ENCODE measurements at regions not wholly inside any gene's neighbourhood (a gene's known extent, or its start where the extent isn't known, plus 50 kb on each side); places are given as distances from the start of the nearest gene placed in this dataset.
"Not testable (repeated sequence)": the region's sequence is repeated elsewhere in the genome, so short reads cannot be mapped to it uniquely, and the experiment has no call there.

DNA sequence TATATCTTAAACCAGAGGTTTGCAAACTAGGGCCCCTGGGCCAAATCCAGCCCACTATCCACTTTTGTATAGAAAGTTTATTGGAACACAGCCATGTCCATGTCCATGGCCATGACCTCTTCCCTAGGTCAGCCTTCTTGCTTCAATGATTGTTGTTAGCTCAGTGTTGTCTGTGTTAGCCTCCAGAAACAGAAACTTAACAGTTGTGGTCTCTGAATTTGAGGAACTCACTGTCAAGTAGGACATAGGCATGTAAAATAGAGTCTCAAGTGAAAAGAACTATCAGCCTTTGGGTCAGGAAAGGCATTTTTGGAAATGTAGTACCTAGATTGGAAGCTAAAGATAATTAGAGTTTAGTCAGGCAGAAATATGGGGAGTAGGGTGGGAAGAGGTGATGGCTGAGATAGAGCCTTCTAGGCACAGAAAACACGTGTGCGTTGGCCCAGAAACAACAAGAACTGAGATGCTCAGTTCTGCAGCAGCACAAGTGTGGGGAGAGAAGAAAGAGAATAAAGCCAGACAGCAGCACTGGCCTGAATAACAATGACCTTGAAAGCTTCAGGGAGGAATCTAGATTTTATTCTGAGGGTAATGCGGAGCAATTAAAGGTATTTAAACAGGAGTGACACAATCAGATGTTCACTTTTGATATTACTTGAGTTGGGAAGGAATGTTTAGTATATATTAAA, 87.0 kb upstream of the OLIG3 start:
- Histone ChIP-seq H3K4me3 (ENCODE audit: low read length) (no peak overlapping the region), H3K27me3 (ENCODE audit: insufficient read depth, low read length) (no peaks in the 10 kb centered on the region), H2AFZ (ENCODE audit: low read depth, low read length) (no peak overlapping the region), H3K9me3 (ENCODE audit: low read length) (no peaks in the 10 kb centered on the region), H3K4me1 (ENCODE audit: insufficient read depth, low read length) (no peaks in the 10 kb centered on the region), H3K36me3 (ENCODE audit: insufficient read depth, low read length) (no peaks in the 10 kb centered on the region)

GRCh38 chr6:137583519-137583918, 89.3 kb upstream of the OLIG3 start:
- not testable (repeated sequence) for H3K9me3 ChIP-seq (ENCODE audit: low read length); H3K27me3 ChIP-seq (ENCODE audit: insufficient read depth, low read length); H3K36me3 ChIP-seq (ENCODE audit: insufficient read depth, low read length); H2AFZ ChIP-seq (ENCODE audit: low read depth, low read length); H3K4me3 ChIP-seq (ENCODE audit: low read length); H3K4me1 ChIP-seq (ENCODE audit: insufficient read depth, low read length)

GRCh38 chr6:137588472-137588871, 94.3 kb upstream of the OLIG3 start:
- no peaks in the 10 kb centered on the region for H3K36me3 ChIP-seq (ENCODE audit: insufficient read depth, low read length)
- no peaks in the 10 kb centered on the region for H3K27me3 ChIP-seq (ENCODE audit: insufficient read depth, low read length)
- no peaks in the 10 kb centered on the region for H3K4me1 ChIP-seq (ENCODE audit: insufficient read depth, low read length)
- no peak overlapping the region for H3K4me3 ChIP-seq (ENCODE audit: low read length)
- H2AFZ ChIP-seq (ENCODE audit: low read depth, low read length), result no peak overlapping the region
- no peaks in the 10 kb centered on the region for H3K9me3 ChIP-seq (ENCODE audit: low read length)

DNA sequence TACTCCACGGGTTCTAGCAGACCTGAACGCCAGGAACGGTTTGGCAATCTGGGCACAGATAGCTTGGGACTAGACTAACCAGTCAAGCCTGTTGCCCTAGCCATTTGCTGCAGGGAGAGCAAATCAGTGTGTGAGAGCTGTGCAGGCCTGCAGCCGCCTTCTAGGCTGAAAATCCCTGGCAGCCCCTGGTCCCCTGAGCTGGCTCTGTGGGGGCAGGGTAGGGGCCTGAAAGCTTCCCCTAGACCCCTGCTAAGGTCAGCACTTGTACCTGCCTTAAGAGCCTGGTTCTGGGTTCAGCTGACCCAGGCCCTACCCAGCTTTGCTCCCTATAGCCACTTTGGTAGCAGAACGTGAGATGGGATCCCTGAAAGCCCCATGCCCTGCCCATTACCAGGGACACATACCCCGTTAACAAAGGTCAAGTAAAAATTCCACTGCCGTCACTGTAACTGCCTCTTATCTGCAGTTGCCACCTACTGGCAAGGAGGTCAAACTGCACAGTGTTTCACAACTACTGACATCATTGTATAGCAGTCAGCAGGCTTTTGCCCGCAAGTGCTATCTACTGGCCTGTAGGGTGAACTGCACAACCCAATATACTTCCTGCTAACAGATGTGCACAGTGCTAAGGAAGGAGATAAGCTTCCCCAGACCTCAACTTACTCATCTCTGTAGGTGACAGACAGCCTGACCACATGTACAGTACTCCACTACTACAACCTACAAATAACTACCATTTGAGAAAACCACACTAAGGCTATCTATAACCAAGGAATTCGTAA, 95.1 kb upstream of the OLIG3 start:
- Histone ChIP-seq H3K4me1 (ENCODE audit: insufficient read depth, low read length) (no peaks in the 10 kb centered on the region), H2AFZ (ENCODE audit: low read depth, low read length) (no peak overlapping the region), H3K9me3 (ENCODE audit: low read length) (no peaks in the 10 kb centered on the region), H3K4me3 (ENCODE audit: low read length) (no peak overlapping the region), H3K36me3 (ENCODE audit: insufficient read depth, low read length) (no peaks in the 10 kb centered on the region), H3K27me3 (ENCODE audit: insufficient read depth, low read length) (no peaks in the 10 kb centered on the region)

DNA sequence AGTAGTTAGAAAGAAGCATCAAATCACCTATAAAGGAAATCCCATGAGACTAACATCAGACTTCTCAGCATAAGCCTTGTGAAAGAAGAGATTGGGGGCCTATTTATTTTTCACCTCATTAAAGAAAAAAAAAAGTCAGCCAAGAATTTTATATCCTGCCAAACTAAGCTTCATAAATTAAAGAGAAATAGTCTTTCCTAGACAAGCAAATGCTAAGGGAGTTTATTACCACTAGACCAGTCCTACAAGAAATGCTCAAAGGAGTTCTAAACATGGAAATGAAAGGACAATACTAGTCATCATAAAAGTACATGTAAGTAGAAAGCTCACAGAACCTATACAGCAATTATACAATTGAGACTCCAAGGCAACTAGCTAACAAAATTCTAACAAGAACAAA, 96.5 kb upstream of the OLIG3 start:
- no peaks in the 10 kb centered on the region for H3K36me3 ChIP-seq (ENCODE audit: insufficient read depth, low read length)
- H3K4me1 ChIP-seq (ENCODE audit: insufficient read depth, low read length), result no peaks in the 10 kb centered on the region
- no peak overlapping the region for H2AFZ ChIP-seq (ENCODE audit: low read depth, low read length)
- no peaks in the 10 kb centered on the region for H3K27me3 ChIP-seq (ENCODE audit: insufficient read depth, low read length)
- no peak overlapping the region for H3K4me3 ChIP-seq (ENCODE audit: low read length)
- no peaks in the 10 kb centered on the region for H3K9me3 ChIP-seq (ENCODE audit: low read length)

GRCh38 chr6:137601471-137601870, 107.3 kb upstream of the OLIG3 start:
- no peaks in the 10 kb centered on the region for H3K9me3 ChIP-seq (ENCODE audit: low read length)

GRCh38 chr6:137602313-137603197, 108.4 kb upstream of the OLIG3 start:
- no peaks in the 10 kb centered on the region for H3K4me1 ChIP-seq (ENCODE audit: insufficient read depth, low read length)
- H3K9me3 ChIP-seq (ENCODE audit: low read length), result no peaks in the 10 kb centered on the region
- no peak overlapping the region for H2AFZ ChIP-seq (ENCODE audit: low read depth, low read length)
- no peaks in the 10 kb centered on the region for H3K36me3 ChIP-seq (ENCODE audit: insufficient read depth, low read length)
- H3K27me3 ChIP-seq (ENCODE audit: insufficient read depth, low read length), result no peaks in the 10 kb centered on the region
- no peak overlapping the region for H3K4me3 ChIP-seq (ENCODE audit: low read length)

More at GRCh38 chr6:137601471-137601870, 107.3 kb upstream of the OLIG3 start:
- Histone ChIP-seq H2AFZ (ENCODE audit: low read depth, low read length) (no peak overlapping the region), H3K27me3 (ENCODE audit: insufficient read depth, low read length) (no peaks in the 10 kb centered on the region), H3K36me3 (ENCODE audit: insufficient read depth, low read length) (no peaks in the 10 kb centered on the region), H3K4me3 (ENCODE audit: low read length) (no peak overlapping the region), H3K4me1 (ENCODE audit: insufficient read depth, low read length) (no peaks in the 10 kb centered on the region)

DNA sequence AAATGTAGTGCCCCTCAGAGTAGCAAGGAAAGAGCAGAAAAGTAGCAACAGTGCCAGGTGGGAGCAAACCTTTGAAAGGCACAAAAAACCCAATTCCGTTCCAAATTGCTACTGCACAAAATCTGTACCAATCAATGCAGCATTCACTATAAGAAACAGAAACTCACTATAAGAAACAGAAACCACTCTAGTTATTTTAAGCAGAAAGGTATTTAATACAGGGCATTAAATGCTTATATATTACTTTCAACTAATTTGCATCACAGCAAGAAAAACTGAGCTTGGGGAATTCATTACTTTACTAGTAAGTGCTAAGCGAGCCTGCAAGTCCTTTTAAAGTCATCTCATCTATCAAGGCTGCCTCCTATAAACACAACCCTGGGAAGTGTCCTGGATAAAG, 116.5 kb upstream of the OLIG3 start:
- H3K27me3 ChIP-seq (ENCODE audit: insufficient read depth, low read length), result no peaks in the 10 kb centered on the region
- H3K4me3 ChIP-seq (ENCODE audit: low read length), result no peak overlapping the region
- H3K9me3 ChIP-seq (ENCODE audit: low read length), result no peaks in the 10 kb centered on the region
- no peaks in the 10 kb centered on the region for H3K36me3 ChIP-seq (ENCODE audit: insufficient read depth, low read length)
- no peaks in the 10 kb centered on the region for H3K4me1 ChIP-seq (ENCODE audit: insufficient read depth, low read length)
- no peak overlapping the region for H2AFZ ChIP-seq (ENCODE audit: low read depth, low read length)

DNA sequence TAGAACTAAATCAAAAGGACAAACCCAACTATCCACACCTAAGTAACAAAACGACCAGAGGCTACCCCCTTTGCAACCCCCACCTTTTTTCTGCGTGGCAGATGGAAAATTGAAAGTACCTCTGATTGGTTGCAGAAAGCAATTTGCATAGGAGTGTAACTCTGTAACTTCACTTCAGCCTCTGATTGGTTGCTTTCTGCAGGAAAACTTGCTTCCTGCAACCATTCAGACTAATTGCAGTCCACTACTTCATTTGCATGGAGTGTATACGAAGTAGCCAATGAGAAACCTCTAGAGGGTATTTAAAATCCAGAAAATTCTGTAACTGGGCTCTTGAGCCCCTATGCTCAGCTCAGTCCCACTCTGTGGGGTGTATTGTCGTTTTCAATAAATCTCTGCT, 129.1 kb upstream of the OLIG3 start:
- no peak overlapping the region for H3K4me3 ChIP-seq (ENCODE audit: low read length)
- H2AFZ ChIP-seq (ENCODE audit: low read depth, low read length), result no peak overlapping the region
- no peaks in the 10 kb centered on the region for H3K4me1 ChIP-seq (ENCODE audit: insufficient read depth, low read length)
- no peaks in the 10 kb centered on the region for H3K9me3 ChIP-seq (ENCODE audit: low read length)
- no peaks in the 10 kb centered on the region for H3K27me3 ChIP-seq (ENCODE audit: insufficient read depth, low read length)
- H3K36me3 ChIP-seq (ENCODE audit: insufficient read depth, low read length), result no peaks in the 10 kb centered on the region

DNA sequence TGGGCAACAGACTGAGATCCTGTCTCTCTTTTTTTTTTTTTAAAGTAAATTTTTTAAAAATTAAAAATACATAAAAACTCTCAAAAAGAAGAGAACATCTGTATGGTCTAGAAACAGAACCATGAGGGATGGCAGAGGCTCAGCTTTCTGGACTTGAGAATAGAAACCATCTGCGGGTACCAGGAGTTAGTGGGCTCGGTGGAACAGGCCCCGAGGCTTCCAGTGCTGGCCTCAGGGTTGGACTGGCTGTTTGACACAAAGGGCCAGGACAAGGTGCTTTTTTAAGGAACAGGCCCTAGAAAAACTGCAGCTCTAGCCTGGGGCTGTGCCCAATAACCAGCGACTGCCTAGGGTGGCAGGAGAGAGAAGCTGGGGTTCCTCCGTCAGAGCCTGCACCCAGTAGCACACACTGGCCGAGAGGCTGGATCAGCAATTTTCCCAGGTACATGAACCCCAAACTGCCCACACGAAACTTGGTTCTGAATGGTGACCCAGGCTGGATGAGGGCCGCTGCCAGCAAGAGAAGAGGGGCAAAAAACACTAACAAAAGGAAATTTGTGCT, 131.0 kb upstream of the OLIG3 start:
- Histone ChIP-seq H3K9me3 (ENCODE audit: low read length) (no peaks in the 10 kb centered on the region), H3K27me3 (ENCODE audit: insufficient read depth, low read length) (no peaks in the 10 kb centered on the region), H3K4me1 (ENCODE audit: insufficient read depth, low read length) (no peaks in the 10 kb centered on the region), H3K36me3 (ENCODE audit: insufficient read depth, low read length) (no peaks in the 10 kb centered on the region), H2AFZ (ENCODE audit: low read depth, low read length) (no peak overlapping the region), H3K4me3 (ENCODE audit: low read length) (no peak overlapping the region)

GRCh38 chr6:137625808-137626207, 131.6 kb upstream of the OLIG3 start:
- Histone ChIP-seq H3K4me1 (ENCODE audit: insufficient read depth, low read length) (no peaks in the 10 kb centered on the region), H3K27me3 (ENCODE audit: insufficient read depth, low read length) (no peaks in the 10 kb centered on the region), H3K9me3 (ENCODE audit: low read length) (no peaks in the 10 kb centered on the region), H2AFZ (ENCODE audit: low read depth, low read length) (no peak overlapping the region), H3K4me3 (ENCODE audit: low read length) (no peak overlapping the region), H3K36me3 (ENCODE audit: insufficient read depth, low read length) (no peaks in the 10 kb centered on the region)

GRCh38 chr6:137630666-137631065, 136.5 kb upstream of the OLIG3 start:
- Histone ChIP-seq H3K4me3 (ENCODE audit: low read length) (no peak overlapping the region), H3K27me3 (ENCODE audit: insufficient read depth, low read length) (no peaks in the 10 kb centered on the region), H3K4me1 (ENCODE audit: insufficient read depth, low read length) (no peaks in the 10 kb centered on the region), H3K36me3 (ENCODE audit: insufficient read depth, low read length) (no peaks in the 10 kb centered on the region), H2AFZ (ENCODE audit: low read depth, low read length) (no peak overlapping the region), H3K9me3 (ENCODE audit: low read length) (no peaks in the 10 kb centered on the region)

- H3K9me3 ChIP-seq (ENCODE audit: low read length), result no peaks in the 10 kb centered on the region
- no peaks in the 10 kb centered on the region for H3K4me1 ChIP-seq (ENCODE audit: insufficient read depth, low read length)
- no peak overlapping the region for H2AFZ ChIP-seq (ENCODE audit: low read depth, low read length)
- no peak overlapping the region for H3K4me3 ChIP-seq (ENCODE audit: low read length)
- H3K27me3 ChIP-seq (ENCODE audit: insufficient read depth, low read length), result no peaks in the 10 kb centered on the region
- H3K36me3 ChIP-seq (ENCODE audit: insufficient read depth, low read length), result no peaks in the 10 kb centered on the region
Measured at GRCh38 chr6:137631323-137631722, 137.1 kb upstream of the OLIG3 start.

Data from neuron (in vitro differentiated cells).